ENCODE measurements at regions not wholly inside any gene's neighbourhood (a gene's known extent, or its start where the extent isn't known, plus 50 kb on each side); places are given as distances from the start of the nearest gene placed in this dataset.

GRCh38 chr6:101202867-101203374 lies 190.6 kb upstream of the GRIK2 start:
- Histone ChIP-seq H3K36me3 (ENCODE audit: insufficient read depth) (no peaks in the 10 kb centered on the region), H3K4me1 (ENCODE audit: insufficient read depth) (no peaks in the 10 kb centered on the region), H3K27me3 (ENCODE audit: insufficient read depth) (no peaks in the 10 kb centered on the region), H3K9me2 (ENCODE audit: insufficient read depth) (peaks cover 3% of the 10 kb centered on the region; the same call in 1 of the 2 replicates), H3K79me2 (replicated peaks; ENCODE audit: insufficient read depth) (no peaks in the 10 kb centered on the region), H3K27ac (ENCODE audit: low read depth) (no peak overlapping the region), H3K4me3 (no peak overlapping the region), H2AFZ (no peak overlapping the region), H3F3A (replicated peaks; ENCODE audit: low read depth) (no peaks in the 10 kb centered on the region), H3K4me2 (no peak overlapping the region), H4K20me1 (replicated peaks; ENCODE audit: insufficient read depth) (no peaks in the 10 kb centered on the region)
- Mint-ChIP-seq H3K4me1 (no peaks in the 10 kb centered on the region; the same call in 2 of the 3 replicates), H3K36me3 (ENCODE audit: low read depth) (no peaks in the 10 kb centered on the region), H3K9me3 (no peaks in the 10 kb centered on the region), H3K4me3 (no peak overlapping the region), H3K27me3 (ENCODE audit: insufficient read depth, low read depth, poor library complexity) (no peaks in the 10 kb centered on the region), H3K27ac (no peak overlapping the region; the same call in 1 of the 2 replicates)
- ATAC-seq, result no peak
- TF ChIP-seq CREB1 (CRISPR knock-in tag; IDR thresholded peaks at IDR 0.05; ENCODE audit: low read depth), result no peak
- TF ChIP-seq EZH2phosphoT487 (IDR thresholded peaks at IDR 0.05; ENCODE audit: unreplicated experiment), result no peak
- TF ChIP-seq, protein P1, sequence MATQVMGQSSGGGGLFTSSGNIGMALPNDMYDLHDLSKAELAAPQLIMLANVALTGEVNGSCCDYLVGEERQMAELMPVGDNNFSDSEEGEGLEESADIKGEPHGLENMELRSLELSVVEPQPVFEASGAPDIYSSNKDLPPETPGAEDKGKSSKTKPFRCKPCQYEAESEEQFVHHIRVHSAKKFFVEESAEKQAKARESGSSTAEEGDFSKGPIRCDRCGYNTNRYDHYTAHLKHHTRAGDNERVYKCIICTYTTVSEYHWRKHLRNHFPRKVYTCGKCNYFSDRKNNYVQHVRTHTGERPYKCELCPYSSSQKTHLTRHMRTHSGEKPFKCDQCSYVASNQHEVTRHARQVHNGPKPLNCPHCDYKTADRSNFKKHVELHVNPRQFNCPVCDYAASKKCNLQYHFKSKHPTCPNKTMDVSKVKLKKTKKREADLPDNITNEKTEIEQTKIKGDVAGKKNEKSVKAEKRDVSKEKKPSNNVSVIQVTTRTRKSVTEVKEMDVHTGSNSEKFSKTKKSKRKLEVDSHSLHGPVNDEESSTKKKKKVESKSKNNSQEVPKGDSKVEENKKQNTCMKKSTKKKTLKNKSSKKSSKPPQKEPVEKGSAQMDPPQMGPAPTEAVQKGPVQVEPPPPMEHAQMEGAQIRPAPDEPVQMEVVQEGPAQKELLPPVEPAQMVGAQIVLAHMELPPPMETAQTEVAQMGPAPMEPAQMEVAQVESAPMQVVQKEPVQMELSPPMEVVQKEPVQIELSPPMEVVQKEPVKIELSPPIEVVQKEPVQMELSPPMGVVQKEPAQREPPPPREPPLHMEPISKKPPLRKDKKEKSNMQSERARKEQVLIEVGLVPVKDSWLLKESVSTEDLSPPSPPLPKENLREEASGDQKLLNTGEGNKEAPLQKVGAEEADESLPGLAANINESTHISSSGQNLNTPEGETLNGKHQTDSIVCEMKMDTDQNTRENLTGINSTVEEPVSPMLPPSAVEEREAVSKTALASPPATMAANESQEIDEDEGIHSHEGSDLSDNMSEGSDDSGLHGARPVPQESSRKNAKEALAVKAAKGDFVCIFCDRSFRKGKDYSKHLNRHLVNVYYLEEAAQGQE (IDR thresholded peaks at IDR 0.05; ENCODE audit: unreplicated experiment), result no peak
- TF ChIP-seq ZNF114 (CRISPR knock-in tag; IDR thresholded peaks at IDR 0.05), result no peak
- TF ChIP-seq, protein P2, sequence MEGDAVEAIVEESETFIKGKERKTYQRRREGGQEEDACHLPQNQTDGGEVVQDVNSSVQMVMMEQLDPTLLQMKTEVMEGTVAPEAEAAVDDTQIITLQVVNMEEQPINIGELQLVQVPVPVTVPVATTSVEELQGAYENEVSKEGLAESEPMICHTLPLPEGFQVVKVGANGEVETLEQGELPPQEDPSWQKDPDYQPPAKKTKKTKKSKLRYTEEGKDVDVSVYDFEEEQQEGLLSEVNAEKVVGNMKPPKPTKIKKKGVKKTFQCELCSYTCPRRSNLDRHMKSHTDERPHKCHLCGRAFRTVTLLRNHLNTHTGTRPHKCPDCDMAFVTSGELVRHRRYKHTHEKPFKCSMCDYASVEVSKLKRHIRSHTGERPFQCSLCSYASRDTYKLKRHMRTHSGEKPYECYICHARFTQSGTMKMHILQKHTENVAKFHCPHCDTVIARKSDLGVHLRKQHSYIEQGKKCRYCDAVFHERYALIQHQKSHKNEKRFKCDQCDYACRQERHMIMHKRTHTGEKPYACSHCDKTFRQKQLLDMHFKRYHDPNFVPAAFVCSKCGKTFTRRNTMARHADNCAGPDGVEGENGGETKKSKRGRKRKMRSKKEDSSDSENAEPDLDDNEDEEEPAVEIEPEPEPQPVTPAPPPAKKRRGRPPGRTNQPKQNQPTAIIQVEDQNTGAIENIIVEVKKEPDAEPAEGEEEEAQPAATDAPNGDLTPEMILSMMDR (conservative IDR thresholded peaks at IDR 0.05; ENCODE audit: low read depth in 2 of 2), result no peak
- no peak for TF ChIP-seq EZH2 (IDR thresholded peaks at IDR 0.05; ENCODE audit: low read depth, unreplicated experiment)
- TF ChIP-seq, protein P3, sequence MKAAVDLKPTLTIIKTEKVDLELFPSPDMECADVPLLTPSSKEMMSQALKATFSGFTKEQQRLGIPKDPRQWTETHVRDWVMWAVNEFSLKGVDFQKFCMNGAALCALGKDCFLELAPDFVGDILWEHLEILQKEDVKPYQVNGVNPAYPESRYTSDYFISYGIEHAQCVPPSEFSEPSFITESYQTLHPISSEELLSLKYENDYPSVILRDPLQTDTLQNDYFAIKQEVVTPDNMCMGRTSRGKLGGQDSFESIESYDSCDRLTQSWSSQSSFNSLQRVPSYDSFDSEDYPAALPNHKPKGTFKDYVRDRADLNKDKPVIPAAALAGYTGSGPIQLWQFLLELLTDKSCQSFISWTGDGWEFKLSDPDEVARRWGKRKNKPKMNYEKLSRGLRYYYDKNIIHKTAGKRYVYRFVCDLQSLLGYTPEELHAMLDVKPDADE (IDR thresholded peaks at IDR 0.05), result no peak
- TF ChIP-seq STAT1 (IDR thresholded peaks at IDR 0.05; ENCODE audit: unreplicated experiment), result no peak
- TF ChIP-seq POLR2AphosphoS5 (IDR thresholded peaks at IDR 0.05; ENCODE audit: low read depth), result no peak
- no peak for TF ChIP-seq NANOG (IDR thresholded peaks at IDR 0.05; ENCODE audit: borderline replicate concordance)
- TF ChIP-seq ZNF462 (CRISPR knock-in tag; IDR thresholded peaks at IDR 0.05), result no peak
- no peak for TF ChIP-seq ZNF331 (CRISPR knock-in tag; IDR thresholded peaks at IDR 0.05; ENCODE audit: low read depth)
- DNase-seq (ENCODE audit: low spot score), result no peak
